HG02610 (cell line): ENCODE measurements at regions not wholly inside any gene's neighbourhood (a gene's known extent, or its start where the extent isn't known, plus 50 kb on each side); places are given as distances from the start of the nearest gene placed in this dataset.

Experiments
- ATAC-seq: cut with Tn5 transposase; IDR thresholded peaks from one replicate; pipeline ENCODE4 v1.9.1; 2021; ENCODE audit warnings: mild to moderate bottlenecking, moderate library complexity; ENCODE audit not compliant: unreplicated experiment

GRCh38 chr6:163630572-163630971 lies 216.1 kb downstream of the QKI start:
- ATAC-seq: no peak

- ATAC-seq: no peak
Observed at GRCh38 chr6:163630096-163630495, 215.6 kb downstream of the QKI start.
